ENCODE measurements at regions not wholly inside any gene's neighbourhood (a gene's known extent, or its start where the extent isn't known, plus 50 kb on each side); places are given as distances from the start of the nearest gene placed in this dataset.

GRCh38 chr17:79169861-79170260 is 95.2 kb downstream of the ENGASE start:
- DNase-seq (ENCODE audit: low read depth), result no peak

DNA sequence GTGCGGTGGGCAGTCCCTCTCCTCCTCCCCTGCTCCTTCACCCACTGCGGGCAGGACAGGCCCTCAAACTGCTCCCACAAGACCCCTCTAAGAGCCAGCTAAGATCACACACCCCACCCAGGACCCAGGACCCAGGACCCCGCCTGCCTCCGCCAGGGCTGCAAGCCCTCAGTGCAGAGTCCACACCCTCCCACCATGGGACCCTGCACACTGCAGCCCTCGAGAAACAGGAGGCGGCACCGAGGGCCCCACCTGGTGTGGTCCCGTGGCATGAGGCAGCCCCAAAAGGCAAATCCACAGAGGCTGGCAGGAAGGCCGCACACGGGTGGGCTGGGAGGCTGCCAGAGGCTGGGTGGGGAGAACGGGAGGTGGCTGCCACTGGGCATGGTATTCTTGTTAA is 94.7 kb downstream of the ENGASE start:
- DNase-seq (ENCODE audit: low read depth), result no peak

DNA sequence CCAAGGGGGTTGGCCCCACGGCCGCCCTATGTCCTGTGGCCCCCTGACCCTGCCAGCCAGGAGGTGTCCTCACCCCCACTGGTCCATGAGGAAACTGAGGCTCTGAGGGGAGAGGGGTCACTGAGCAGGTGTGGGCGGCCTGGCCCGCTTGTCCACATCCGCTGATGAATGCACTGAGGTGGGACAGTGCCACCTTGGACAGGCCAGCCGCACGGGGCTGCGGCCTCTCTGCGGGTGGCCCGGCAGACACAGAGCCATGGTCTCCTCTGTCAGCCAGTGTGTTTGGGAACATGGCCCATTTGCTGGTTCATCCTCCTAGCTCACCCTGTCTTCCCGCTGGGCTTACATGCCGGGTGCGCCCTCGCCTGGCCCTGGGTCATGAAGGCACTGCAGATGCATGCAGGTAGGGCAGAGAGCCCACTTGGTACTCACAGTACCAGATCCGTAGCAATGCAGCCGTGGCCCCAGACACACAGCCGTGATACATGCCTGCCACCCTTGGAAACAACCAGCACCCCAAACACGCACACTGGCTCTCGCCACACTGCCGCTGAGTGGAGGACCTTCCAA is 93.9 kb downstream of the ENGASE start:
- no peak for DNase-seq (ENCODE audit: low read depth)

- no peak for DNase-seq (ENCODE audit: low read depth)
These were observed 92.9 kb downstream of the ENGASE start for GRCh38 chr17:79167486-79167885.

DNA sequence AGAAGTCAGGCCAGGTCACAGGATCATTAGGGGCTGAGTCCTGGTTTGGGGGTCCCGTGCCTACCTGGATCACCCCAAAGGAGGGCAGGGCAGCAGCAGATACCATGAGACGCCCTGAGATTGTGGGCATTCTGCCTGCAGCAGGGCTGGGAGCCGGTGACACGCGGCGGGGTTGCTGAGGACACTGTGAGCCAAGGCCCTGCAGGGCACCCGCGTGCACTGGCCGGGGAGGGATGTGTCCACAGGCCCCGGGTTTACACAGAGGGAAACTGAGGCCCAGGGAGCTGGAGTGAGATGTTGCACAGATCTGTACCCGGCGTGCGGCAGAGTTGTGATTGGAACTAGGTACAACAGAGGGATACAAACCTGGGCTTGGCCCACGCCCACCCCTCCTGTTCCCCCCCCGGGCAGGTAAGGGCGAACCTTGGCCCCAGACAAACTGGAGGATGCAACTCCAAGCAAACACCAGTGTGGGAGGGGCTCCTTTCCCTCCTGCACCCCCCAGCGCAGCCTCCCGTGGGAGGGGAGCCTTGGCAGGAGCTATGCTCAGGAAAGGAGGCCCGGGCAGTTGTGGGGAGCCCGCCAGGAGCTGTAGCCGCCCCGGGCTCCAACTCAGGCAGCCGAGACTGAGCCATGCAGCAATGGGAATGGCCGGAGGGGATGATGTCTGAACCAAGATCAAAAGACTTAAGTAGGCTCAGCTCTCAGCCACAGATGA is 91.3 kb downstream of the ENGASE start:
- DNase-seq (ENCODE audit: low read depth), result no peak

DNA sequence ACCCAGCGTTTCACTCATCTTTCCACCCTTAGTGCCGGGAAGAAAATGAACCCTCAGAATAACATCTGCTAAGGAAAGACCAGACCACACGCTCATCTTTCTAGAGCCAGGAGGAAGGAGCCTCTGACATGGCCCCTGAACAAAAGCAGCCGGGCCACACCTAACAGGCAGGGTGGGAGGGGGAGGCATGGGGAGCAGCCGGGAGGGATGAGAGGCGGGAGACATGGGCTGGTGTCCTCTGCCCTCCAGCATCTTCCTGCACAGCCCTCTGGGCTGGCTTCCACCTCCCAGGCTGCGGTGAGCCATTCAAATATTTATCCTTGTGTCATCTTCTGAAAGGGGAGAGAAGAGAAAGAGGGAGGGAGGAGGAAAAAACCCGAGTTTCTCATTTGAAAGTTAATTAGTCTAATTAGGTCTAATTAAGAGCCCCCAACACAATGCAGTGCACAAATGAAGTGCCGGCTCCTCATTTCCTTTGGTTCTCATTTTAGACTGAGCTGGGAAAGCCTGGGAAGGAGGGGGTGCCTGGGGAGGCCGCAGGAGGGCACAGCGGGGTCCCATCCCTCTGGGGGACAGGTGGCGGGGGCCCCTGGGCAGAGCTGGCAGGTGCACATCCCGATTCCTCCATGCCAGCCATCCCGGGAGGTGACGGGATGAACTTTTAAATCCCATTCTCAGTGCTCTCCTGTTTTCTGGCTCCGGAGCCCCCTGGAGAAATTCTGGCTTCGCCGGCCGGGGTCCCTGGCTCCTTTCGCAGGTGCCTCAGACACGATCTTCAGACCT is 90.5 kb downstream of the ENGASE start:
- no peak for DNase-seq (ENCODE audit: low read depth)

DNA sequence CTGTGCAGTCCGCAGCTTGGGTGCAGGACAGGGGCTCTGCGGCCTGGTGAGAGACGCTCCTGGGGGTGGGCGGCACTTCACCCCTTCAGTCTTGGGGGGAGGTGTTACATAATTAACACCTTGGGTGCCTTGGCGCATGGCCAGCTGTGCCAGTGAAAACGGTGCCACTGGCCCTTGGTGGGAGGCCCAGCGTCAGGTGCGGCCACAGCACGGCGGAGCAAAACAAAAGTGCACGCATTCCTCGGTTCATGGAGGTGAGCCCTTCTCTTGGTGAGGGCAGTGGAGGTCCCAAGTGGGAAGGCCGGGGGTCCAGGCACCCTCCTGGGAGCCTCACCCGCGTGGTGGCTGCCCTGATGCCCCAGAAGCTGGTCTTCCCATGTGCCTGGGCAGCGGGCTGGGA is 89.8 kb downstream of the ENGASE start:
- DNase-seq (ENCODE audit: low read depth), result no peak

DNA sequence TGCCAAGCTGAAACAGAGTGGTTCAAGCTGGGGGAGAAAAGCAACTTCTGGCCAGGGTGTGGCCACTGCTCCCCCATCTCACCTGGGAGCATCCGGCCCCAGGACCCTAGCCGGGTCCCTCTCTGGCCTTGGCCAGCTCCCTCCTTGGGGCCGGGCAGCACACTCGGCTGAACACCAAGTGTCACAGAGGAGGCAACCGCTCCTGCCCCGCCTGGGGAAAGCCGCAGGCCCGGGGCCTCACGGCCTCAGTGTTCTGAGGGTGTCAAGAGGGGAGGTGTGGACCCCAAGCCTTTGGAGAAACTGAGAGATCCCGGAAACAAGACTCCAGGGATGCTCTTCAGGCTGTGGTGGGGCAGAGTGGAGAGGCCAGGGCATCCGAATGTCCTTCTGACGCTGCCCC is 88.4 kb downstream of the ENGASE start:
- no peak for DNase-seq (ENCODE audit: low read depth)

GRCh38 chr17:79162012-79162963 is 87.7 kb downstream of the ENGASE start:
- DNase-seq (ENCODE audit: low read depth), result no peak

GRCh38 chr17:79160980-79161636 is 86.5 kb downstream of the ENGASE start:
- peak; percentile 22 for DNase-seq (ENCODE audit: low read depth)

DNA sequence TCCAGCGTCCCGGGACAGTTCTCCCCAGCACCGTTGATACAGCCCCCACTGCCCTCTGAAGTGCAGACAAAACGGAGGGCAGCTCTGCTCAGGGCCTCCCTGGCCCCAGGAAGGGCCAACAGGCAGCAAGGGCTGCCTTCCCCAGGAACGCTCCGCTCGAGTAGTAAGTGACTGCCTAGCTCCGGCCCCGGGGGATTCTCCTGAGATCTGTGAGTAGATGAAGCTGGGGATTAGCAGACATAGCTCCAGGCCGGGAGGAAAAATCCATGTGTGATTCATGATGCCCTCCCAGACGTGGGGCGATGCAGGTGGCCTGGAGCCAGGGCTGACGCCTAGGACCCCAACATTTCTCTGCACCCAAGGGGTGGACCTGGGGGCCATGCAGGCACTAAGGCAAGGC is 85.3 kb downstream of the ENGASE start:
- DNase-seq (ENCODE audit: low read depth), result no peak

DNA sequence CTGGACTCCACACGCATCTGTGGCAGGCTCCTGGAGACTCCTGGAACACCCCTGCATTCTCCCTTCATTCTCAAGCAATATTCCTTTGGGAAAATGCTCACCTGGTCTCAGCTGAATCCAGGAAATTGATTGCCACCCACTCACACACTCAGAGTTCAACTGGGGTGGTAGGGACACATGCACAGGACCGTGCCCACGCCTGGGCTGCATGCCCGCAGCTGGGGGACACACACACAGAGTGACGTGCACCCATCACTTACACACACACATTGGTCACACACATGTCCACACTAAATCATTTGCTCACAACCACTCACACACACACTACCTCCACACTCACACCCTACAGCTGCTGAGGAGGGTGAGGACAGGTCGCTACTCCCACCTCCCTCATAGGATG is 84.8 kb downstream of the ENGASE start:
- no peak for DNase-seq (ENCODE audit: low read depth)

DNA sequence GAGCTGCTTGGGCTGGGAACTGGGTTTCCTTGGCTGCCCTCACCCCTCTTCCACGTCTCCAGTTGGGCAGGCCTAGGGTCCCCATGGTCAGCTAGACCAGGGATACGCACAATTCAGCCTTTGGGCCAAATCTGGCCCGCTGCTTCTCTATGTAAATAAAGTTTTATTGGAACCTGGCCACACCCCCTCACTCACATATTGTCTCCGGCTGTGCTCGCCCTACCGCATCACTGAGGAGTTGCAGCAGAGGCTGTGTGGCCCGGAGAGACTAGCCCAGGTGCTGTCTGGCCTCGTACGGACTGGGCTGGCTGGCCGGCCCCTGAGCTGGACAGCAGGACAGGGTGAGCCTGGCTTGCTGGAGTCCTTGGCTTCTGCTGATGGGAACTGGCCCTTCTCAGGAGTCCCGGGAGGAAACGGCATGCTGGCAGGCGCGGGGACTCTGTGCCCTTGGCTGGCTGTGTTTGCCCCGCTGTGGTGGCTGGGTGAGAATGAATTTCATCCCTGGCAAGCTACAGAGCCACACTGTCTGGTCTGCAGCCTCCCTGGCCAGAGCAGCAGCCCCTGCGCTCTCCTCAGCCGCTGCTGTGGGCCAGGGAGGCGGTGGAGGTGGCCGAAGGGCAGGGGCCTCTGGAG is 82.0 kb downstream of the ENGASE start:
- DNase-seq (ENCODE audit: low read depth), result no peak

GRCh38 chr17:79155701-79156100 is 81.1 kb downstream of the ENGASE start:
- no peak for DNase-seq (ENCODE audit: low read depth)

DNA sequence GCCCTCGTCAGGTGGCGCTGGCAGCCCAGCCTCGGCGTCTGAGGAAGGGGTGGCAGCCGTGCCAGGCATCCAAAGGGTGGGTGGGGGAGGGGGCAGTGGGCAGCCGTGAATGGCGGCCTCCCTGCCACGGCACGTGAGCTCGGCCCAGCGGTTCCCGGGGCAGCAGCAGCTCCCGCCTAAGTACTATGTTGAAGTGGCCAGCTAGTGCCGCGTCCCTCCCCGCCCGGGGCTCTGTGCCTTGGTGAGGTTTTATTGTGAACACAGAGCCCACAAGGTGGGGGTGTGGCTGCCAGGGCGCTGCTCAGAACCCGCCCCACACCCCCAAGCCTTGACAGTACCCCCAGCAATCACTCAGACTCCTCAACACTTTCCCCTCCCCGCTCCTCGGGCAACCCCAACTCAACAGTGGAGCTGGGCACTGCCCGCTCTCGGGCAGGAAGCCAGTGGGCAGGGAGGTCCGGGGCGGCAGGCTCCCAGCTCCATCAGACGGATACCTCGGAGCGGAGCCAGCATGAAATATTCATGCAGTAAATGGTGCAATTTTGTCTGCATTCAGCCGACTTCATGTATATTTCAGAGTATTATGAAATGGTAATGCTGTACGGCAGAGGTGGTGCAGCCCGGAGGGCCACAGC is 80.4 kb downstream of the ENGASE start:
- DNase-seq (ENCODE audit: low read depth), result no peak

DNA sequence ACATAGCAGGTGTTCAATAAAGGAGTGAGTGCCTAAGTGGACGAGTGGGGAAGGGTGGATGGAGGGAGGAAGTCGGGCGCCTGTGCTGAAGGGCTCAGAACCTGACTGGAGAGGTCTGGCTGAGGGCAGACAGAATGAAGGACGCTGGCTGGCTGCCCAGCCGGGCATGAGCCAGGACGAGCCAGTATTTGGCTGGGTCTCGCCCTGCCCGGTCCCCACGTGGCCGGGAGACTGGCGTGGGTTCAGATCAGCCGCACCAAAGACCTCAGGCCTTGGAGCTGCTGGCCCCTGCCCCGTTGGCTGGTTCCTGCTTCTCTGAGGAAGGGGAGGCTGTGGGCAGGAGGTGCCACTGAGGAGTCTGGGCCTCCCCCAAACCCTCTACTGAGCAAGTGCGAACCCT is 79.8 kb downstream of the ENGASE start:
- no peak for DNase-seq (ENCODE audit: low read depth)

- DNase-seq (ENCODE audit: low read depth), result no peak
These were observed 78.9 kb downstream of the ENGASE start for GRCh38 chr17:79153367-79154130.

DNA sequence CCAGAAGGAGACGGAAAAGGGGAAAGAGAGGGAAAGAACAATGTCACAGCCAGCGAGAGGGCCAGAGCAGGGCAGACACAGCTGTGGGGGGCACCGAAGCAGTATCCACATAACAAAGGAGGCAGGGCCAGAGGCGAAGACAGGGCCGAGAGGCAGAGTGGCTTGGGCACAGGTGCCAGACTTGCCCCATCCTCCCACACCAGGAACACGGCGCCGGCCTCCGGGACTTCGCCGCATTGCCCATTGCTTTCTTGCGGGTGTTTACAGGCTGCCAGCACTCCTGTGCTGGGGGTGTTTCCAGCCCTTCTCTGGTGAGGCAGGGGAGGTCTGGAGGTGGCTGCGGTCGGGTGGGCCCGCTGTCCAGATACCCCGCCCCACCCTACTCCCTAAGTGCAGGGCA is 78.0 kb downstream of the ENGASE start:
- no peak for DNase-seq (ENCODE audit: low read depth)

DNA sequence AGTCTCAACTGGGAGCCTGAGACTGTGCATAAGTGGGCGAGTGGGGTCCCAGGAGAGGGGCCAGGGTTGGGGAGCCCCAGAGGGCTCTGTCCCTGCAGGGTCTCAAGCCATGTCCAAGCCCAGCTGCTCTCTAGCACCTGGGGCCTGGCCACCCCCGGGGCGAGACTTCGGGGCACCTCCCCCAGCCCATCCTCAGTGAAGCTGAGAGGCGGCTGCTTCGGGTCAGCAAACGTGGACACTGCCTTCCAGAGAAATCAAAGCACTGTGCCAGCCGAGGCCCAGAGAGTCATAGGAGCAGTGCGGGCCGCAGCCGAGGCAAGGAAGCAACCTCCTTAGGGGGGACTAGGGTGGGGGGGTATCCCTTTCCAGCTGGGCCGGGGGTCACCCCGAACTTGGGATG is 77.5 kb downstream of the ENGASE start:
- DNase-seq (ENCODE audit: low read depth), result no peak

DNA sequence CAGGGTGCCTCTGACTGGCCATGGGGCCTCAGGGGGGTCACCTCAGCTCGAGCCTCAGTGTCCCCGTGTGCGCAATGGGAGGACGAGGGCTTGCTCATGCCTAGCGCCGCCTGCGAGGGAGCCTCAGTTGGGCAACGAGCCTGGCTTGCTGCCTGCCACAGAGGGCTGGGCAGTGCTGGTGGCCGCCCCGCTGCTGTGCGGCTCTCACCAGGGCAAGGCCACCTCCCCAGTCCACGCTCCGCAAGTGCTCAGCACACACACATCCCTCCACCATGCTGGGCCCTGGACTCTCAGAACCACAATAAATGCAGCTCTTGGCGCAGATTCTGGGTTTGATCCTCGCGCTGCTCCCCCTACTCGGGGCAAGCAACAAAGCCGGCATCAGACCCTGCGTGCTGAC is 76.2 kb downstream of the ENGASE start:
- DNase-seq (ENCODE audit: low read depth), result no peak
